ENCODE measurements at regions not wholly inside any gene's neighbourhood (a gene's known extent, or its start where the extent isn't known, plus 50 kb on each side); places are given as distances from the start of the nearest gene placed in this dataset.
"Not testable (repeated sequence)": the region's sequence is repeated elsewhere in the genome, so short reads cannot be mapped to it uniquely, and the experiment has no call there.

DNA sequence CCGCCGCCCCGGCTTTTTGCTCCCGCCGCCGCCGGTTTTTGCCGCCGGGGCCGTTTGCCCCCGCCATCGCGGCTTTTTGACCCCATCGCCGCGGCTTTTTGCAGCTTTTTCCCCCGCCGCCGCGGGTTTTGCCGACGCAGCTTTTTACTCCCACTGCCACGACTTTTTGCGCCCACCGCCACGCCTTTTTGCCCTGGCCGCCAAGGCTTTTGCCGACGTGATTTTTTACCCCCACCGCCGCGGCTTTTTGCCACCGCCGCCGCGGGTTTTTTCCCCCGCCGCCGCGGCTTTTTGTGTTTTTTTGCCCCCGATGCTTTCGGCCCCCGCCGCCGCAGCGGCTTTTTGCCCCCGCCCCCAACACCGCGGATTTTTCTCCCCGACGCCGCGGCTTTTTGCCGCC is 5001.9 kb upstream of the OR11H1 start:
- H3K4me1 Mint-ChIP-seq; H3K9me3 Mint-ChIP-seq; H3K27me3 ChIP-seq (ENCODE audit: insufficient read depth, low read length); H3K4me3 Mint-ChIP-seq; H3K27me3 Mint-ChIP-seq; H3K4me1 ChIP-seq (ENCODE audit: insufficient read depth, low read length); H3K36me3 ChIP-seq (ENCODE audit: insufficient read depth, low read length); POLR2A ChIA-PET (ENCODE audit: partially characterized antibody); H3K4me3 ChIP-seq (ENCODE audit: low read length in 2 of 2); DNase-seq; H3K27ac Mint-ChIP-seq; CTCF ChIA-PET (ENCODE audit: partially characterized antibody); H3K36me3 Mint-ChIP-seq; H3K27ac ChIP-seq (ENCODE audit: low read depth, low read length); H3K9me3 ChIP-seq (ENCODE audit: control insufficient read depth in 1 of 2, low read length in 2 of 2); intact Hi-C loops (cut with micrococcal nuclease): not testable (repeated sequence)

DNA sequence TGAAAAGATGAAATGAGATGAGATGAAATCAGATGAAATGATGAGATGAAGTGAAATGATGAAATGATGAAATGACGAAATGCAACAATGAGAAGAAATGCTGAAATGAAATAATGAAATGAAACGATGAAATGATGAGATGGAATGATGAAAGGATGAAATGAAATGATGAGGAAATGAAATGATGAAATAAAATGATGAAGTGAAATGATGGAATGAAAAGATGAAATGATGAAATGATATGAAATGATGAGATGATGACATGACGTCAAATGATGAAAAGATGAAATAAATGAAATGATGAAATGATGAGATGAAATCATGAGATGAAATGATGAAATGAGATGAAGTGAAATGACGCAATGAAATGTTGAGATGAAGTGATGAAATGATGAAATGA is 4996.9 kb upstream of the OR11H1 start:
- H3K9me3 Mint-ChIP-seq; H3K4me3 Mint-ChIP-seq; POLR2A ChIA-PET (ENCODE audit: partially characterized antibody); H3K4me3 ChIP-seq (ENCODE audit: low read length in 2 of 2); H3K4me1 ChIP-seq (ENCODE audit: insufficient read depth, low read length); H3K9me3 ChIP-seq (ENCODE audit: control insufficient read depth in 1 of 2, low read length in 2 of 2); DNase-seq; H3K4me1 Mint-ChIP-seq; H3K27me3 ChIP-seq (ENCODE audit: insufficient read depth, low read length); H3K36me3 ChIP-seq (ENCODE audit: insufficient read depth, low read length); H3K27me3 Mint-ChIP-seq; H3K27ac Mint-ChIP-seq; H3K36me3 Mint-ChIP-seq; H3K27ac ChIP-seq (ENCODE audit: low read depth, low read length); intact Hi-C loops (cut with micrococcal nuclease); CTCF ChIA-PET (ENCODE audit: partially characterized antibody): not testable (repeated sequence)

DNA sequence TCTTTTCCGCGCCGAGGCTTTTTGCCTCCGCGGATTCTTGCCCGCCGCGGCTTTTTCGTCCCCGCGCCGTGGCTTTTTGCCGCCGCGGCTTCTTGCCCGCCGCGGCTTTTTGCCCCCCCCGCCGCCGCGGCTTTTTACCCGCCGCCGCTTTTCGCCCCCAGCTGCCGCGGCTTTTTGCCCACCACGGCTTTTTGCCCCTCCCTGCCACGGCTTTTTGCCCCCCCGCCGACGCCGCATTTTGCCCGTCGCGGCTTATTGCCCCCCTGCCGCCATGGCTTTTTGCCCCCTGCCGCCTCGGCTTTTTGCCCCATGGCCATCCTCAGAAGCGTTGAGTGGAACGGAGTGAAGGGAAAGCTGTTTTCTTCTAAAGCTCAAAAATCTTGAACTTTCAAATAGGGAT is 4955.5 kb upstream of the OR11H1 start:
- H3K27me3 Mint-ChIP-seq; POLR2A ChIA-PET (ENCODE audit: partially characterized antibody); H3K4me1 Mint-ChIP-seq; H3K36me3 ChIP-seq (ENCODE audit: insufficient read depth, low read length); CTCF ChIA-PET (ENCODE audit: partially characterized antibody); H3K9me3 Mint-ChIP-seq; H3K4me1 ChIP-seq (ENCODE audit: insufficient read depth, low read length); H3K9me3 ChIP-seq (ENCODE audit: control insufficient read depth in 1 of 2, low read length in 2 of 2); H3K27me3 ChIP-seq (ENCODE audit: insufficient read depth, low read length); H3K4me3 ChIP-seq (ENCODE audit: low read length in 2 of 2); H3K27ac ChIP-seq (ENCODE audit: low read depth, low read length); H3K36me3 Mint-ChIP-seq; H3K27ac Mint-ChIP-seq; DNase-seq; intact Hi-C loops (cut with micrococcal nuclease); H3K4me3 Mint-ChIP-seq: not testable (repeated sequence)

DNA sequence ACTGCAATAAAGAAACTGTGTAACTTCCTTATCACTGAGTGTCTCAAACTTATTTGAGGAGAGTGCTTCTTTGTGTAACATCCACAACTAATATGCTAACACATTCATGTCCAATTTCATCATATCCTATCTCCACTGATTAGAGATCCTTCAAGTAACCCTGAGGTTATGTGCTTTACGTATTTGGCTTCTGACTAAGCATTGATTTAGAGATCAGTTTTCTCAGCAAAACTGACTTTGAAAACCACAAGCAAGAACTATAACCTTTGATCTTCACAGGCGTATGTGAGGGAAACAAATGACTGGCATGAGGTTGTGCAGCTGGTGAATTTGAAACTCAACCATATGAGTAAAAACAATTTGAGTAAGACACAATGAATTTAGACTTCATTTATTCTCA is 4926.9 kb upstream of the OR11H1 start:
- H3K9me3 ChIP-seq (ENCODE audit: control insufficient read depth in 1 of 2, low read length in 2 of 2); H3K36me3 ChIP-seq (ENCODE audit: insufficient read depth, low read length); H3K4me1 Mint-ChIP-seq; H3K27me3 Mint-ChIP-seq; H3K4me3 ChIP-seq (ENCODE audit: low read length in 2 of 2); H3K4me3 Mint-ChIP-seq; H3K9me3 Mint-ChIP-seq; H3K27ac ChIP-seq (ENCODE audit: low read depth, low read length); intact Hi-C loops (cut with micrococcal nuclease); CTCF ChIA-PET (ENCODE audit: partially characterized antibody); H3K27me3 ChIP-seq (ENCODE audit: insufficient read depth, low read length); H3K4me1 ChIP-seq (ENCODE audit: insufficient read depth, low read length); DNase-seq; POLR2A ChIA-PET (ENCODE audit: partially characterized antibody); H3K36me3 Mint-ChIP-seq; H3K27ac Mint-ChIP-seq: not testable (repeated sequence)

DNA sequence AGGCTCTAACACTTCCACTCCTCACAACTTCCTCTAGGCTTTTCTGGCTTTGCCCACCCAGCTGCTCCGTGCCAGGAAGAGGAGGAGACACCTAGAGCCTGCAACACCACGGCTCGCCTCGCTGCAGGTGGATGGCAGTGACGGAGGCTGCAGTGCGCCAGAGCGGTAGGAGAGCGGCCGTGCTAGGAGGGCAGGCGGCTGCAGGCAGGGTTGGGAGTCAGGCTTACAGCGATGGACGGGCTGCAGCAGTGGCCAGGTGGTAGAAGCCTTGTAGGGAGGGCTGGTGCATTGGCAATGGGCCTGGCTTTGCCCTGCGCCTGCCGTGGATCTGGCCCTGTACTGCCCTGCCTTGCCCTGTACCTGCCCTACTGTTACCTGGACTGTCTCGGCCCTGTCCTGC is 4896.0 kb upstream of the OR11H1 start:
- CTCF ChIA-PET (ENCODE audit: partially characterized antibody); H3K27me3 Mint-ChIP-seq; H3K4me3 Mint-ChIP-seq; H3K4me3 ChIP-seq (ENCODE audit: low read length in 2 of 2); H3K27me3 ChIP-seq (ENCODE audit: insufficient read depth, low read length); H3K4me1 Mint-ChIP-seq; intact Hi-C loops (cut with micrococcal nuclease); POLR2A ChIA-PET (ENCODE audit: partially characterized antibody); H3K27ac Mint-ChIP-seq; H3K36me3 Mint-ChIP-seq; H3K36me3 ChIP-seq (ENCODE audit: insufficient read depth, low read length); H3K4me1 ChIP-seq (ENCODE audit: insufficient read depth, low read length); H3K9me3 Mint-ChIP-seq; H3K27ac ChIP-seq (ENCODE audit: low read depth, low read length); H3K9me3 ChIP-seq (ENCODE audit: control insufficient read depth in 1 of 2, low read length in 2 of 2): not testable (repeated sequence)
- DNase-seq, result peak in 1 of 5 donors; percentile 4

DNA sequence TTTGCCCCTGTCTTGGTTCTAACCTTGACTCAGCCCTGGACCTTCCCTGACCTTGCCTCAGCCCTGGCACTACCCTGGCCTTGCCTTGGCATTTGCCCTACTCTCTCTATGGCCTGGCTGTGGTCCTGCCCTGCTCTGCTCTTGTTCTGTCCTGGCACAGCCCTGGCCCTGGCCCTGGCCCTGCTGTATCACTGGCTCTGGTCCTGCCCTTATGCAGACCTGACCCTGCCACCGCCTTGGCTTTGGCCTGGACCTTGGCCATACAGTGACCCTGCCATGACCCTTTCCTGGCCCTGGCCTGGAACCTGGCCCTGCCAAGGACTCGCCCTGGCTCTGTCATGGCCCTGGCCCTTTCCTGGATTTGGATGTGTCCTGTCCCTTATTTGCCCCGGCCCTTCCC is 4892.7 kb upstream of the OR11H1 start:
- H3K27me3 Mint-ChIP-seq; H3K4me1 ChIP-seq (ENCODE audit: insufficient read depth, low read length); H3K27ac Mint-ChIP-seq; H3K27me3 ChIP-seq (ENCODE audit: insufficient read depth, low read length); H3K9me3 ChIP-seq (ENCODE audit: control insufficient read depth in 1 of 2, low read length in 2 of 2); intact Hi-C loops (cut with micrococcal nuclease); H3K27ac ChIP-seq (ENCODE audit: low read depth, low read length); H3K4me3 ChIP-seq (ENCODE audit: low read length in 2 of 2); POLR2A ChIA-PET (ENCODE audit: partially characterized antibody); H3K4me3 Mint-ChIP-seq; H3K36me3 Mint-ChIP-seq; H3K9me3 Mint-ChIP-seq; H3K36me3 ChIP-seq (ENCODE audit: insufficient read depth, low read length); CTCF ChIA-PET (ENCODE audit: partially characterized antibody); H3K4me1 Mint-ChIP-seq: not testable (repeated sequence)
- peak in 1 of 5 donors; percentile 13 for DNase-seq

DNA sequence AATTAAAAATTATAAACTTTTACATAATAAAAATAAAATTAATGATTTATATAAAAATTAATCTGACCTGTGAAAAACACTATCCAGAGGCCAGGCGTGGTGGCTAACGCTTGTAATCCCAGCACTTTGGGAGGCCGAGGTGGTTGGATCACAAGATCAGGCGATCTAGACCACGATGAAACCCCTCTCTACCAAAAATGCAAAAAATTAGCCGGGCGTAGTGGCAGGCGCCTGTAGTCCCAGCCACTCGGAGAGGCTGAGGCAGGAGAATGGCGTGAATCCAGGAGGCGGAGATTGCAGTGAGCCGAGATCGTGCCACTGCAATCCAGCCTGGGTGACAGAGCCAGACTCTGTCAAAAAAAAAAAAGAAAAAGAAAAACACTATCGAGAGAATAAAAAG is 4865.2 kb upstream of the OR11H1 start:
- H3K4me1 ChIP-seq (ENCODE audit: insufficient read depth, low read length); DNase-seq; CTCF ChIA-PET (ENCODE audit: partially characterized antibody); H3K4me1 Mint-ChIP-seq; POLR2A ChIA-PET (ENCODE audit: partially characterized antibody); H3K27ac ChIP-seq (ENCODE audit: low read depth, low read length); H3K36me3 ChIP-seq (ENCODE audit: insufficient read depth, low read length); H3K27me3 Mint-ChIP-seq; H3K9me3 ChIP-seq (ENCODE audit: control insufficient read depth in 1 of 2, low read length in 2 of 2); H3K4me3 ChIP-seq (ENCODE audit: low read length in 2 of 2); intact Hi-C loops (cut with micrococcal nuclease); H3K36me3 Mint-ChIP-seq; H3K4me3 Mint-ChIP-seq; H3K9me3 Mint-ChIP-seq; H3K27me3 ChIP-seq (ENCODE audit: insufficient read depth, low read length): not testable (repeated sequence)
- peak overlapping the region in 1 of 7 donors; percentile 41 for H3K27ac Mint-ChIP-seq

DNA sequence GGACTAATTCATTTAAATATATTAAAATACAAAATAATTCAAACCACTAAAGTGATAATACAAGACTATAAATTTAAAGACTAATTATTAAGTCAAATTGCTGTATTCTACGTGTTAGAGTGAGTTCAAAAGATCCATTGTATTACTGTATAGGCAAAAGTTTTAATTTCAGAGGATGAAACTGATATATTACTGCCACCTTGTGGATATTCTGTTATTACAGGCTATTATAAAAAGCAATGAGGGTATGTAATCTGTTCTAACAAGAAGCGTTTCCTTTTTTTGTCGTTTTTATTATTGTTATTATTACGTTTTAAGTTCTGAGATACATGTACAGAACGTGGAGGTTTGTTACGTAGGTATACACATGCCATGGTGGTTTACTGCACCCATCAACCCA is 4854.9 kb upstream of the OR11H1 start:
- H3K4me1 ChIP-seq (ENCODE audit: insufficient read depth, low read length), result not testable (repeated sequence)

More for the DNA sequence above, 4854.9 kb upstream of the OR11H1 start:
- H3K4me3 ChIP-seq (ENCODE audit: low read length in 2 of 2); H3K4me3 Mint-ChIP-seq; CTCF ChIA-PET (ENCODE audit: partially characterized antibody); intact Hi-C loops (cut with micrococcal nuclease); POLR2A ChIA-PET (ENCODE audit: partially characterized antibody); H3K4me1 Mint-ChIP-seq; H3K27me3 ChIP-seq (ENCODE audit: insufficient read depth, low read length); H3K36me3 ChIP-seq (ENCODE audit: insufficient read depth, low read length); H3K27ac ChIP-seq (ENCODE audit: low read depth, low read length); H3K27ac Mint-ChIP-seq; H3K9me3 Mint-ChIP-seq; H3K9me3 ChIP-seq (ENCODE audit: control insufficient read depth in 1 of 2, low read length in 2 of 2); H3K27me3 Mint-ChIP-seq; DNase-seq; H3K36me3 Mint-ChIP-seq: not testable (repeated sequence)
